B cell (primary cell): ENCODE measurements at regions not wholly inside any gene's neighbourhood (a gene's known extent, or its start where the extent isn't known, plus 50 kb on each side); places are given as distances from the start of the nearest gene placed in this dataset.

Source experiments
- ATAC-seq: fragments of 200-7000 bp; cut with Tn5 transposase; one replicate; pipeline ENCODE4 v1.10.0; 2021; ENCODE audit warnings: low read depth, mild to moderate bottlenecking, moderate number of reproducible peaks, moderate library complexity
- CTCF ChIA-PET: fragments of 350-600 bp; sonication (Branson Sonifier 250); formaldehyde crosslinking; loops from one replicate; lab custom pipeline; 2021; ENCODE audit warnings: antibody characterized with exemption, inconsistent platforms; lab: Charles Lee
- POLR2A ChIA-PET: fragments of 350-600 bp; sonication (Branson Sonifier 250); formaldehyde crosslinking; loops from one replicate; lab custom pipeline; 2021; ENCODE audit warnings: antibody characterized with exemption; lab: Charles Lee
- DNase-seq: peaks from one replicate; pipeline ENCODE4 v3.0.0; 2013
- H2AFZ ChIP-seq: 2 replicates; pipeline ENCODE4 v1.6.1; 2012; ENCODE audit warnings: mild to moderate bottlenecking, low read depth, low read length; ENCODE audit not compliant: insufficient read depth, poor library complexity, severe bottlenecking
- H3K27ac ChIP-seq, 2 donors: 1 replicate in 1 of 2; 2 replicates in 1 of 2; pipeline ENCODE4 v1.5.1; 2012 to 2013; ENCODE audit warnings: low read length in 2 of 2, mild to moderate bottlenecking in 2 of 2, moderate library complexity in 1 of 2
- H3K27me3 ChIP-seq, 4 experiments: fragments of 200-600 bp in 1 of 4; sonication (generic) in 1 of 4; replicated peaks in 1 of 4; 1 replicate in 2 of 4; 2 replicates in 2 of 4; pipeline versions ENCODE4 v1.6.1 to v1.7.0; 2013 to 2016; ENCODE audit warnings: low read length in 3 of 4, mild to moderate bottlenecking in 2 of 4, mixed read lengths in 1 of 4, moderate library complexity in 1 of 4; ENCODE audit not compliant: insufficient read depth in 4 of 4, control insufficient read depth in 3 of 4; ENCODE audit errors: control extremely low read depth in 1 of 4
- H3K36me3 ChIP-seq, 2 experiments: replicated peaks in 1 of 2; 1 replicate in 1 of 2; 2 replicates in 1 of 2; pipeline versions ENCODE4 v1.6.1 to v1.7.1; 2013; ENCODE audit warnings: low read length in 1 of 2; ENCODE audit not compliant: insufficient read depth in 2 of 2, control insufficient read depth in 1 of 2; ENCODE audit errors: control extremely low read depth in 1 of 2, extremely low read depth in 1 of 2
- H3K4me1 ChIP-seq, 2 donors: fragments of 200-600 bp in 1 of 2; sonication (generic) in 1 of 2; 1 replicate in 1 of 2; 2 replicates in 1 of 2; pipeline versions ENCODE4 v1.5.1 to v1.6.1; 2013 to 2017; ENCODE audit warnings: low read length in 2 of 2; ENCODE audit not compliant: control insufficient read depth in 2 of 2, insufficient read depth in 2 of 2
- H3K4me2 ChIP-seq: replicated peaks from 2 replicates; pipeline ENCODE3; 2012; ENCODE audit warnings: mild to moderate bottlenecking, low read depth, low read length; ENCODE audit not compliant: poor library complexity, severe bottlenecking
- H3K4me3 ChIP-seq, 5 experiments: fragments of 200-600 bp in 1 of 5; sonication (generic) in 1 of 5; 1 replicate in 3 of 5; 2 replicates in 2 of 5; pipeline versions ENCODE4 v1.5.1 to v1.7.0; 2011 to 2016; ENCODE audit warnings: low read length in 4 of 5, mild to moderate bottlenecking in 4 of 5, low read depth in 2 of 5, control low read depth in 1 of 5, moderate library complexity in 1 of 5; ENCODE audit not compliant: insufficient read depth in 1 of 5; ENCODE audit errors: control extremely low read depth in 1 of 5, extremely low read depth in 1 of 5
- H3K79me2 ChIP-seq: fragments of 200-600 bp; sonication (generic); one replicate; pipeline ENCODE4 v1.6.0; 2016; ENCODE audit warnings: low read length; ENCODE audit not compliant: control insufficient read depth, insufficient read depth
- H3K9ac ChIP-seq: fragments of 200-600 bp; sonication (generic); 2 replicates; pipeline ENCODE4 v1.6.1; 2017; ENCODE audit warnings: mild to moderate bottlenecking, low read length, moderate library complexity
- H3K9me3 ChIP-seq, 3 donors: one replicate each; pipeline versions ENCODE4 v1.6.1 to v1.7.1; 2013; ENCODE audit warnings: low read length in 2 of 3; ENCODE audit not compliant: control insufficient read depth in 2 of 3, insufficient read depth in 1 of 3; ENCODE audit errors: control extremely low read depth in 1 of 3
- H4K20me1 ChIP-seq: 2 replicates; pipeline ENCODE4 v1.6.0; 2012; ENCODE audit warnings: mild to moderate bottlenecking, low read length; ENCODE audit not compliant: insufficient read depth, control insufficient read depth, poor library complexity, severe bottlenecking
- H3K27ac Mint-ChIP-seq: one replicate; pipeline ENCODE4 v1.8.0; 2021; ENCODE audit warnings: mixed read lengths
- H3K27me3 Mint-ChIP-seq: one replicate; pipeline ENCODE4 v1.8.0; 2021; ENCODE audit warnings: mixed read lengths
- H3K4me1 Mint-ChIP-seq: one replicate; pipeline ENCODE4 v1.8.0; 2021; ENCODE audit warnings: mixed read lengths
- H3K4me3 Mint-ChIP-seq: one replicate; pipeline ENCODE4 v1.8.0; 2021; ENCODE audit warnings: mixed read lengths
- H3K9me3 Mint-ChIP-seq: one replicate; pipeline ENCODE4 v1.8.0; 2022; ENCODE audit warnings: mixed read lengths; ENCODE audit not compliant: insufficient read depth
- EZH2 ChIP-seq: IDR thresholded peaks from 2 replicates; pipeline ENCODE4 v1.6.1; 2012; ENCODE audit warnings: borderline replicate concordance, low read depth, mild to moderate bottlenecking, moderate library complexity, low read length; ENCODE audit not compliant: insufficient read depth, poor library complexity, severe bottlenecking
- WGBS: methylation state at CpG from one replicate; pipeline ENCODE4 v1.1.5; 2013; ENCODE audit warnings: missing lambda C conversion rate; ENCODE audit not compliant: insufficient coverage; 5-methylcytosine and 5-hydroxymethylcytosine counted together
- intact Hi-C: fragments of 100-400 bp; cut with micrococcal nuclease; formaldehyde crosslinking; loops from one replicate; pipeline ENCODE4 v1.10.0; 2022
- TF ChIP-seq, protein P1 (sequence below): fragments of 200-600 bp; IDR thresholded peaks from one replicate; pipeline ENCODE4 v1.8.0; 2022; ENCODE audit warnings: antibody characterized with exemption, mild to moderate bottlenecking

DNA sequence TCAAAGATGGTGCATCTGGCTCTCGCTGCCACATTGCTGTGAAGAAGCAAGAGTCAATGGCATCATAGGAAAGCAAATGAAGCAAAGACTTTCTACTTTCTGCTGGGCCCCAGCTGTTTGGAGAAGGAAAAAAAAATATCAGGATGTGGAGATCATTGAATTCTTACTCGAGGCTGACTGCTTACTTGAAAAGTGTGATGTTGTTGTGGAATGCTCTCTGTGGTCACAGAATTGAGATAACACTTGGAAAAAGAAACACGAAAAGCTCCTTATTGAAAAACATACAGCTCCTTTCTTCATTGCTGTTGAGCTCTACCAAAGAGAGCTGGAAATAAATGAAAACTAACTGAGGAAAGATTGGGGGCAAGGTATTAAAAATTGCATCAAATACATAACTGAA lies 157.4 kb upstream of the TBX20 start:
- CTCF ChIA-PET = interaction anchor here (1.0 kb wide), 1 partner anchor 14 kb away, joined by 3 read pairs; no protein-coding TSS in a partner anchor
- peaks cover 0 to 5% (median 0%) of the 10 kb centered on the region in 4 experiments for H3K27me3 ChIP-seq
- no peaks in the 10 kb centered on the region for H3K79me2 ChIP-seq
- Mint-ChIP-seq H3K4me1 (no peaks in the 10 kb centered on the region), H3K4me3 (no peak overlapping the region), H3K27ac (no peak overlapping the region), H3K9me3 (no peaks in the 10 kb centered on the region), H3K27me3 (peaks cover 25% of the 10 kb centered on the region)
- POLR2A ChIA-PET = no interaction called here
- WGBS = 88% methylated on average over 1 of the region's 3 CpGs
- H4K20me1 ChIP-seq = no peaks in the 10 kb centered on the region
- intact Hi-C loops = no loop called here
- no peaks in the 10 kb centered on the region for H3K9me3 ChIP-seq
- DNase-seq (no peak), ATAC-seq (no peak)
- no peak overlapping the region for H3K9ac ChIP-seq
- no peak overlapping the region for H3K4me3 ChIP-seq
- H3K36me3 ChIP-seq = no peaks in the 10 kb centered on the region
- no peak for TF ChIP-seq EZH2
- TF ChIP-seq, protein P1, sequence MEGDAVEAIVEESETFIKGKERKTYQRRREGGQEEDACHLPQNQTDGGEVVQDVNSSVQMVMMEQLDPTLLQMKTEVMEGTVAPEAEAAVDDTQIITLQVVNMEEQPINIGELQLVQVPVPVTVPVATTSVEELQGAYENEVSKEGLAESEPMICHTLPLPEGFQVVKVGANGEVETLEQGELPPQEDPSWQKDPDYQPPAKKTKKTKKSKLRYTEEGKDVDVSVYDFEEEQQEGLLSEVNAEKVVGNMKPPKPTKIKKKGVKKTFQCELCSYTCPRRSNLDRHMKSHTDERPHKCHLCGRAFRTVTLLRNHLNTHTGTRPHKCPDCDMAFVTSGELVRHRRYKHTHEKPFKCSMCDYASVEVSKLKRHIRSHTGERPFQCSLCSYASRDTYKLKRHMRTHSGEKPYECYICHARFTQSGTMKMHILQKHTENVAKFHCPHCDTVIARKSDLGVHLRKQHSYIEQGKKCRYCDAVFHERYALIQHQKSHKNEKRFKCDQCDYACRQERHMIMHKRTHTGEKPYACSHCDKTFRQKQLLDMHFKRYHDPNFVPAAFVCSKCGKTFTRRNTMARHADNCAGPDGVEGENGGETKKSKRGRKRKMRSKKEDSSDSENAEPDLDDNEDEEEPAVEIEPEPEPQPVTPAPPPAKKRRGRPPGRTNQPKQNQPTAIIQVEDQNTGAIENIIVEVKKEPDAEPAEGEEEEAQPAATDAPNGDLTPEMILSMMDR = no peak
- H2AFZ ChIP-seq = no peak overlapping the region
- no peaks in the 10 kb centered on the region for H3K4me1 ChIP-seq
- H3K27ac ChIP-seq = no peak overlapping the region
- H3K4me2 ChIP-seq = no peak overlapping the region

DNA sequence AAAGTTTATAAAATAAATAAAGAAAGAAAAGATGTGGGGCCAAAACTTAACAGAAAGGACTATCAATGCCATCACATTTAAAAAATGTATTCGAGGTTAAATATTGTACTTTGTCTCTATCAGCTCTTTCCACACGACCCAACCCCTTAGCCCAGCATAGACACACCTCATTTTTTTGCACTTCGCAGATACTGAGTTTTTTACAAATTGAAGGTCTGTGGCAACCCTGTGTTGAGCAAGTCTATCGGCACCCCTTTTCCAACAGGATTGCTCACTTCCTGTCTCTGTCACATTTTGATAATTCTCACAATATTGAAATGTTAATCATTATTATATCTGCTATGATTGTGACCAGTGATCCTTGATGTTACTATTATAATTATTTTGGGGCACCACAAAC lies 151.6 kb upstream of the TBX20 start:
- ChIA-PET CTCF (no interaction called here), POLR2A (no interaction called here)
- Histone ChIP-seq H3K79me2 (no peaks in the 10 kb centered on the region), H3K4me1 (no peaks in the 10 kb centered on the region), H3K4me3 (no peak overlapping the region), H2AFZ (no peak overlapping the region), H3K9me3 (peaks cover 0 to 3% (median 0%) of the 10 kb centered on the region in 3 donors), H3K27ac (no peak overlapping the region), H3K36me3 (no peaks in the 10 kb centered on the region), H4K20me1 (no peaks in the 10 kb centered on the region), H3K27me3 (peaks cover 0 to 2% (median 0%) of the 10 kb centered on the region in 4 experiments), H3K9ac (no peak overlapping the region), H3K4me2 (no peak overlapping the region)
- DNase-seq (no peak), ATAC-seq (no peak)
- Mint-ChIP-seq H3K4me1 (no peaks in the 10 kb centered on the region), H3K9me3 (no peaks in the 10 kb centered on the region), H3K4me3 (no peak overlapping the region), H3K27me3 (peaks cover 6% of the 10 kb centered on the region), H3K27ac (no peak overlapping the region)
- TF ChIP-seq EZH2 = no peak
- TF ChIP-seq, protein P1 = no peak
- 82% methylated on average over 3 of the region's 4 CpGs for WGBS
- intact Hi-C loops = no loop called here
